ENCODE measurements at regions not wholly inside any gene's neighbourhood (a gene's known extent, or its start where the extent isn't known, plus 50 kb on each side); places are given as distances from the start of the nearest gene placed in this dataset.
"Not testable (repeated sequence)": the region's sequence is repeated elsewhere in the genome, so short reads cannot be mapped to it uniquely, and the experiment has no call there.

- Histone ChIP-seq H3K9ac (no peak overlapping the region), H3K27me3 (no peaks in the 10 kb centered on the region)
- no peak for TF ChIP-seq Cebpa-rat (IDR thresholded peaks at IDR 0.05)
Measured at GRCh38 chr17:31786796-31787481, 72.1 kb downstream of the COPRS start.

GRCh38 chr17:31780483-31780882, 78.6 kb downstream of the COPRS start:
- no peak for TF ChIP-seq Cebpa-rat (IDR thresholded peaks at IDR 0.05)
- Histone ChIP-seq H4K20me1 (no peaks in the 10 kb centered on the region), H3K27me3 (no peaks in the 10 kb centered on the region), H3K36me3 (no peaks in the 10 kb centered on the region), H3K4me3 (no peak overlapping the region), H3K9me3 (replicated peaks in 1 of 11) (no peaks in the 10 kb centered on the region), H3K27ac (no peak overlapping the region), H3K4me2 (0 out of 22 replicates have a peak overlapping the region, but pooled peaks of 1 of the 11 experiments have one; percentile 17), H3K9ac (no peak overlapping the region), H3K4me1 (peaks cover 11 to 17% (median 15%) of the 10 kb centered on the region in 10 experiments)

More at GRCh38 chr17:31786796-31787481, 72.1 kb downstream of the COPRS start:
- no peak overlapping the region for H3K27ac ChIP-seq
- H3K4me1 ChIP-seq = peaks cover 6 to 21% (median 15%) of the 10 kb centered on the region in 10 experiments
- H3K4me3 ChIP-seq = no peak overlapping the region
- no peak overlapping the region for H3K4me2 ChIP-seq
- H4K20me1 ChIP-seq = no peaks in the 10 kb centered on the region
- H3K36me3 ChIP-seq = no peaks in the 10 kb centered on the region
- H3K9me3 ChIP-seq (replicated peaks in 1 of 11) = no peaks in the 10 kb centered on the region

GRCh38 chr17:31778523-31778922, 80.5 kb downstream of the COPRS start:
- H4K20me1 ChIP-seq = no peaks in the 10 kb centered on the region
- no peaks in the 10 kb centered on the region for H3K36me3 ChIP-seq
- no peak for TF ChIP-seq Cebpa-rat (IDR thresholded peaks at IDR 0.05)
- H3K4me2 ChIP-seq = peak overlapping the region; percentile 18 to 73 (median 60); a peak in 20 of 22 replicates
- H3K4me1 ChIP-seq = peaks cover 11 to 17% (median 15%) of the 10 kb centered on the region in 10 experiments
- H3K9me3 ChIP-seq (replicated peaks in 1 of 11) = no peaks in the 10 kb centered on the region
- H3K27ac ChIP-seq = peak overlapping the region in 5 of 11 experiments; percentile 2 to 44 (median 26); a peak in 6 of 22 replicates
- H3K4me3 ChIP-seq = no peak overlapping the region
- H3K9ac ChIP-seq = no peak overlapping the region
- H3K27me3 ChIP-seq = no peaks in the 10 kb centered on the region

- H3K27ac ChIP-seq, H3K36me3 ChIP-seq, H4K20me1 ChIP-seq, H3K4me3 ChIP-seq, H3K27me3 ChIP-seq, H3K4me2 ChIP-seq, H3K4me1 ChIP-seq, H3K9ac ChIP-seq: not testable (repeated sequence)
- H3K9me3 ChIP-seq (replicated peaks in 1 of 11) = peaks cover 0 to 15% (median 11%) of the 10 kb centered on the region in 11 experiments; a peak in 10 of 22 replicates
Measured at GRCh38 chr17:31771328-31771727, 87.7 kb downstream of the COPRS start.

- peaks cover 0 to 15% (median 11%) of the 10 kb centered on the region in 11 experiments; a peak in 10 of 22 replicates for H3K9me3 ChIP-seq (replicated peaks in 1 of 11)
- not testable (repeated sequence) for H3K4me3 ChIP-seq, H3K4me2 ChIP-seq, H3K9ac ChIP-seq, H3K4me1 ChIP-seq, H3K27me3 ChIP-seq, H3K27ac ChIP-seq, H3K36me3 ChIP-seq, H4K20me1 ChIP-seq
Measured at GRCh38 chr17:31770501-31770900, 88.5 kb downstream of the COPRS start.

- not testable (repeated sequence) for H4K20me1 ChIP-seq, H3K27me3 ChIP-seq, H3K4me3 ChIP-seq, H3K36me3 ChIP-seq, H3K27ac ChIP-seq, H3K9ac ChIP-seq, H3K4me2 ChIP-seq
- Histone ChIP-seq H3K4me1 (peaks cover 0 to 12% (median 8%) of the 10 kb centered on the region in 10 experiments; a peak in 10 of 20 replicates), H3K9me3 (replicated peaks in 1 of 11) (peaks cover 0 to 14% (median 11%) of the 10 kb centered on the region in 11 experiments; a peak in 18 of 22 replicates)
Measured at GRCh38 chr17:31761836-31762510, 97.1 kb downstream of the COPRS start.

GRCh38 chr17:31758646-31759045, 100.4 kb downstream of the COPRS start:
- no peak overlapping the region for H3K9ac ChIP-seq
- no peak for TF ChIP-seq Cebpa-rat (IDR thresholded peaks at IDR 0.05)
- H3K36me3 ChIP-seq = no peaks in the 10 kb centered on the region
- H3K27me3 ChIP-seq = no peaks in the 10 kb centered on the region
- H3K9me3 ChIP-seq (replicated peaks in 1 of 11) = peaks cover 0 to 14% (median 11%) of the 10 kb centered on the region in 11 experiments; a peak in 18 of 22 replicates
- no peaks in the 10 kb centered on the region for H4K20me1 ChIP-seq
- H3K4me2 ChIP-seq = no peak overlapping the region
- H3K4me1 ChIP-seq = peaks cover 0 to 14% (median 7%) of the 10 kb centered on the region in 10 experiments; a peak in 9 of 20 replicates
- H3K4me3 ChIP-seq = no peak overlapping the region
- H3K27ac ChIP-seq = no peak overlapping the region

GRCh38 chr17:31757097-31757496, 101.9 kb downstream of the COPRS start:
- TF ChIP-seq Cebpa-rat (IDR thresholded peaks at IDR 0.05) = no peak
- H3K27me3 ChIP-seq = no peaks in the 10 kb centered on the region
- no peak overlapping the region for H3K9ac ChIP-seq
- H3K4me1 ChIP-seq = peaks cover 0 to 14% (median 7%) of the 10 kb centered on the region in 10 experiments; a peak in 9 of 20 replicates
- no peak overlapping the region for H3K27ac ChIP-seq
- H3K9me3 ChIP-seq (replicated peaks in 1 of 11) = peaks cover 0 to 5% (median 4%) of the 10 kb centered on the region in 11 experiments; a peak in 18 of 22 replicates
- no peak overlapping the region for H3K4me3 ChIP-seq
- no peaks in the 10 kb centered on the region for H3K36me3 ChIP-seq
- H4K20me1 ChIP-seq = no peaks in the 10 kb centered on the region
- H3K4me2 ChIP-seq = no peak overlapping the region

GRCh38 chr17:31754239-31754945, 104.7 kb downstream of the COPRS start:
- Histone ChIP-seq H3K27me3 (no peaks in the 10 kb centered on the region), H3K4me2 (no peak overlapping the region), H3K27ac (no peak overlapping the region), H4K20me1 (no peaks in the 10 kb centered on the region), H3K36me3 (no peaks in the 10 kb centered on the region), H3K4me1 (peaks cover 0 to 10% (median 0%) of the 10 kb centered on the region in 10 experiments; a peak in 3 of 20 replicates), H3K9me3 (replicated peaks in 1 of 11) (no peaks in the 10 kb centered on the region; a peak in 2 of 22 replicates), H3K9ac (no peak overlapping the region), H3K4me3 (no peak overlapping the region)
- no peak for TF ChIP-seq Cebpa-rat (IDR thresholded peaks at IDR 0.05)

All from BLaER1 treated with 17β-estradiol and CSF1 and Interleukin-3, amounts not matched to agents 10 nM and 100 nM (cell line).